CD4-positive, alpha-beta T cell treated with Interferon gamma for 1 hour (primary cell): ENCODE measurements at regions not wholly inside any gene's neighbourhood (a gene's known extent, or its start where the extent isn't known, plus 50 kb on each side); places are given as distances from the start of the nearest gene placed in this dataset.

ENCODE experiments used
- DNase-seq: peaks from one replicate; pipeline ENCODE4 v3.0.0-alpha.2; 2020

DNA sequence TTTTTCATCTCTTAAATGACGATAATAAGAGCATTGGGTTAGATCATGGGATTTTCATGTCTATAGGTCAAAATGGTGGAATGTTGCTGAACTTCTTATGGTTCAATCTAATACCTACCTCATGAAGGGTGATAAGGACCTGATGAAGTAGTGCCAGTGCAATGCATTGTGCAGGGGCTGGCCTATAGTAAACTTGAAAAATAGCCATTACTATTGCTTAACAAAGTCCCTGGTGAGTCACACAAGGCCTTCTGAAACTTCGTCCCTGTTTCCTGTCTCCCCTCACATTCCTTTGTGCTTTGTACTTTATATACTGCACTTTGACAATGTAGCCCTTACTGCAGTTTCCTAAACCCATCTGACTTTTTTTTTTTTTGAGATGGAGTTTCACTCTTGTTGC is 515.9 kb downstream of the SLC4A3 start:
- no peak for DNase-seq

DNA sequence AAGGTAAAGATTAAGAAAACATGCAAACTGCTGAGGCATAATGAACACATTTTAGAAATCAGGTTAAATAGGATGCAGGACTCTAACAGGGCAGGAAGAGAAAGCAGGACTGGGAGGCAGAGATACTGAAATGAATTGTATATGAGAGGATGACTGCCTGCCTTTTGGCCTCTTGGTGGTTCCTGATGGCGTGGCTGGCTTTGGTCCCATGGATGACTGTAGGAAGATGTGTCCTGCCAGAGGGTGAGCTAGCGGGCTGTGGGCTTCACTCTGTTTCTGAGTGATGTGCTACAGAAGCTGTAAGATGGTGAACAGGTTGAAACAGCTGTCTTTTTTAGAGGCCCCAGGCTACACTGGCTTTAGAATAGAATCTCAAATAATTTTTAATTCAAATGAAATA is 517.0 kb downstream of the SLC4A3 start:
- no peak for DNase-seq

DNA sequence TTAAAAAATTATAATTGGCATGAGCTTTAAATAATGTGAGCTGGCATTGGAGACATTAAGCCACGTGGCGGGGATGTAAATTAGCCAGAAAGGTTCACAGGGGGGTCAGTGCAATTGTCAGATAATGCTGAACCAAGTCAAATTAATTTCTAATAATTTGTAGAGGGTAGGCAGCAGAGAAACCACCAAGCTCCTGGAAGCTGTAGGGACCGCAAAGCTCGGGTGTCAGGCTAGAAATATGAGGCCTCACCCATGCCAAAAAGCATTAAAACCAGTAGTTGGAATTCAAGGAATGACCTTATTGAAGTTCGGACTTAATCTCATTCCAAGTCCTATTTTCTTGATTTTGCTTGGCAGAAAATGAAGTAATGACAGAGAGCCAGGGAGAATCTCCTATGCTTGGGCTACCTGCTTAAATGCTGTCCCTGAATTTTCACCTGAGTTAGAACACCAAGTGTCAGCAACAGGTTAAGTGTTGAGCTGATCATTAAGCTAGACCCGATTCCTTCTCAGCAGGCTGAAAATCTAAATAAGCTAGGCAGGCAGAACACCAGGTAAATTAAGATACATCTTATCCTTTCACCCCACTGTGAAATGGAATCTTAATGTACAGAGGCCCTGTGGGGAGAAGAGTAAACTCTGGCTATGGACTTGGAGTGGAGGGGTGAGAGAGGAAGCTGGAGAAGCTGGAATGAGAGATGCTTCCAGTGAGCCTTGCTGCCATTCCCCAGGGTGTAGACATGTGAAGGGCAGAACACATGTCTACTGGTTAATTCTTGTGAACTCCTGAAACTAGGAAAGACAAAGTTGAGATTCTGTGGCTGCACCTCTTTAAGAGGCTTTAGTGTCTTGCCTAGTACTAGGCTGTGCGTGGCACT is 520.0 kb downstream of the SLC4A3 start:
- no peak for DNase-seq

DNA sequence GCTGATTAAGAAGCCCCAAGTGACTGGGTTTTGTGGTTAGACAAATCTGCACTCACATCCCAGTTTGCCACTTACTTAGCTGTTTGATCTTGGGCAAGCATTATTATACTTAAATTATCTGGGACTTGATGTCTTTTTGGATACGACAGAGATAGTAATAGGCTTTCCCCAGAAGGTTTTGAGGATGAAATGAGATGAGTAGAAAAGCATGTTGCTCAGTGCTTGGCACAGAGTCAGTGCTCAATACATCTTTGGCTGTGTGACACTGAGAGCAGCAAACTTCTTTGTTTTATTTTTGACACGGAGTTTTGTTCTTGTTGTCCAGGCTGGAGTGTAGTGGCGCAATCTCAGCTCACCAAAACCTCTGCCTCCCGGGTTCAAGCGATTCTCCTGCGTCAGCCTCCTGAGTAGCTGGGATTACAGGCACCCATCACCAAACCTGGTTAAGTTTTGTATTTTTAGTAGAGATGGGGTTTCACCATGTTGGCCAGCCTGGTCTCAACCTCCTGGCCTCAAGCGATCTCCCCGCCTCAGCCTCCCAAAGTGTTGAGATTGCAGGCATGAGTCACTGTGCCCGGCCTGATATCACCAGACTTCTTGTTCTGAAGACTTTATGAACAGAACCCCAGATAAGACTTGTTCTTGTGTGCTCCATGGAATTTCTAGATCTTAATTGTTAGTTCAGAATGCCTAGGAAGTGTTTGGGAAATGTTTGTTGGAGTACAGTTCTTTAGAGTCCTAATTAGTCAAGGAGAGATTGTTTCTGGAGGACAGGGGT is 521.2 kb downstream of the SLC4A3 start:
- no peak for DNase-seq

DNA sequence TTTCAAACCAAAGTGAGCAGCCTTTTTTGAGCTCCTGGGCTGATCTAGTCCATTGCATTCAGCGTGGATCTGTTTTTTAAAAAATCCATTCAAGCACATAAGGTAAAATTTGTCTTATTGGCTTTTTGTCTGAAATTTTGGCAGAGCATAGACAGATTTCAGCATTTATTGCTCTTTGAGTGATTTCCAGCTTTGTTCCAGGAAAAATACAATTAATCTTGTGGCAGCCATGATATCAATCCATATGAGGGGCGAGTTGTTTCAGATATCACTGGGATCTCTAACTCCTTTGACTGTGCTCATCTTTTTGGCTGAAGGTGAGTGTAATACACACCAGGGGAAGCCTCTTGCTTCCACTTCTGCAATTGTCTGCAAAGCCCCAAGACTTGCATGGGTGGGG is 523.9 kb downstream of the SLC4A3 start:
- DNase-seq = no peak

DNA sequence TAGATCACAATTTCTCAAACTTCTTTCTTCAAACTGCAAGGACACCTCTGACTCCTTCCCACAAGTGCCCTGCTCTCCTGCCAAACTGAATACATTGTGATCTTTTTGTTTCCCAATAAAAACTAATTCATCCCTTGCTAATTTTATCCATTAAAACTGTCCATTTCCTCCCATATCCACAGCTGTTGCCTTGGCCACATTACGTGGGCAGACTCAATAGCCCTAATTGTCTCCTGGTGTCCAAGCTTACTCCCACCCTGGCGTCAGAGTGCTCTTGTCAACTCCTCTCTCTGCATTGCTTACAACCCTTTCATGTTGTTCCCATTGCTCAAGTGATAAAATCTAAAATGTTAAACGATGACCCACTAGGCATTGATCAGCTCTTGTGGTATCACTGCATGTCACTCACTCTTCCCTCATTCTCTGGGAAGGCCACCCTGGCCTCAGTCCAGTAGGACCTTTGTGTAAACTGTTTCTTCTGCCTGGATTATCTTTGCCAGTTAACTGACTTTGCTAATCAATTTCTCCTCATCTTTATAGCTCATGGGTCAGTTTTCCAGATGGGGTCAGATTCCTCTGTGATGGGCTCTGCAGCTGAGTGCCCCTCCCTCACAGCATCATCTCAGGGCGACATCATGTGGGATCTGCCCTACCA is 525.0 kb downstream of the SLC4A3 start:
- DNase-seq = no peak

DNA sequence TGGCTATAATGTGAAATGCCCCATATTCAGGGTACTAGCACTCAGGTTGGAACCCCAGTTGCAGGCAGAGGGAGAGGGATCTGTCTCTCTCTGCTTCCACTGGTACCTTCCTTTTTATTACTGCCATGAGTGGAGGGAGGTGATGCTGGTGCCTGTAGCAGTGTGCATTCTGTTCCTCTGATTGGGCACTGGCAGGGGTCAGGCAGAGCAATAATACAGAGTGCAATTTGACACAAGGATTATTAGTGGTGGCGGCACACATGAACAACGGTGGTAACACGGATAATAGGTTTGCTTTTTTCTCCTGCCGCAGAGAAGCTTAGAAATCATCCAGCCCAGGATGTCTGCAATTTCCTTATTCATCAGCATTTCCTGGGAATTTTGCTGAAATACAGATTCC is 525.7 kb downstream of the SLC4A3 start:
- no peak for DNase-seq

DNA sequence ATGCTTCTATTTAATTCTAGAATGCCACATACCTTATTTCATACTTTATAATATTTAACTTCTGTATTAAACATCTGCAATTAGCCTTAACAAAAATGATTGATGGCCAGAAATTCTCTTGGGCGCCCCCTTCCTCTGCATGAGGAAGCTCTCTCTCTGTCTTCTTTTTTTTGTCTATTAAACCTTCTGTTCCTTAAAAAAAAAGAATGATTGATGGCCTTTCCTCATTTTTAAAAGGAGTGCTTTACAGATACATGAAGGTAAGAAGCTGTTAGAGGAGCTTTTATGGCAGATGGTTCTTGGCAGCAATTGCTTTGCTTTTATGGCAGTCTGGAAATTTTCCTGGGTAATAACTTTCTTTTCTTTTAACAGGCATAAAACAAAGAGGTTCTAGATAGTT is 526.9 kb downstream of the SLC4A3 start:
- no peak for DNase-seq

DNA sequence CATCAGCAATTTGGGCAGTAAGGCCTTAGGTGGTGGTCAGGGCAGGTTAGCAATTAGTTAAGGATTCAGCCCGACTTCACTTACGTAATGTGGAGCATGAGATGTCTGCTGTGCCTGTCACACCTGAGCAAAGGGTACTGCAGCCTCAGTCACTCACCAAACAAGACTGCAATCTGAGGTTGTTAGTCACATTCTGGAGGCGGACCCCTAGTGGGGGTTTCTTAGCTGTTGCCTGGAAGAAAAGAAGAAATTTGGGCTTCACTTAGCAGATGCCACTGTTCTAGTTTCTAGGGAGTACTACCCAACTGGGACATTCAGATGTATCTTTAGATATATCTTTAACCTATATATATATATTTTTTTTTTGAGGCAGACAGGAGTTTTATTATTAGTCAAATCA is 529.9 kb downstream of the SLC4A3 start:
- no peak for DNase-seq

DNA sequence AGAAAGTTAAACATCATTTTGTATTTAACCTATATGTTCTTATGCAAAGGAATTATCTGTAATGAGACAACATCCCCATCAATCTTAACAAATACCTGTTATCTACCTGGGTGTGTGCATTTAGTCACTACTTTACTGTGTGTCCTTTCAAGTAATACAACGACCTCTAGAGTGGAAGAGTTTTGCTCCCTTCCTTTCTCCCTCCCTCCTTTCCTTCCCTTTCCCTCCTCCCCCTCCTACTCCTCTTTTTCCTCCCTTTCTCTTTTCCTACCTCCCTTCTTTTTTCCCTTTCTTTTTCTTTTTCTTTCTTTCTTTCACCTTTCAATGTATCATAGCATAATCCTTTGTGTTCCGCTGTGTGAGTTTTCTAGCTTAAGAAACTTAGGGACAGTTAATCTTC is 532.3 kb downstream of the SLC4A3 start:
- no peak for DNase-seq

DNA sequence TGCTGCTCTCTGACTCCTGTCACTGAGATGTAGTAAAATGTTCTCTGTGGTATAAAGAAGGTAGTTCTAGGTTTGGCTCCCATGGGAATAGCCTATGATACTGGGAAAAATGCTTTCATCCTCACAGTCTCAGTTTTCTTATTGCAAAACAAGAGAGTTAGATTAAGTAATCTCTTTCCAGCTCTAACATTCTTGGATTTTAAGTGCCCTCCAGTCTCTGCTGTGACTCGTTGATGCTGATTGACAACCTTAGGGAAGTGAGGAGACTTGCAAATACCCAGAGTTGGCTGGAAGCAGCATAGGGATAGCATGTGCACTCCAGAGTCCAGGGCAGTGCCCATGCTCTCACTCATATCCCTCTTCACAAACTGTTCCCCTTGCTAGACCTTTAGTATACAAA is 534.9 kb downstream of the SLC4A3 start:
- no peak for DNase-seq

DNA sequence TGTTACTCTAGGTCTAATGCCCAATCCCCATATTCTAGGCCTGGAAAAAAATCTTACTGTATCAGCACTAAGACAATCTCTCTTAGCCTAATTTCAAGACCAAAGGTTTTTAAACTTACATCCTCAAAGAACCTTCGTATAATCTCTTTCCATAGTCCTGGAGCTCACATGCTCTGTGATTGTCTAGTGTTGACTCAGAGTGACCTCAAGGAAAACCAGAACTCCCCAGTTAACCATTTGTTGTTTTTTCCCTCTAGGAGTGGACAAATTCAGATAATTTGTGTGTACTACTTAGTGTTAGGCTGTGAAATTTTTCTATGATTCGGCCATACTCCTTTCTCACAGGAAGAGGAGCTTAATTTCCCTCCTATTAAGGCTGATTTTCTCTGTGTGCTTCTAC is 536.1 kb downstream of the SLC4A3 start:
- DNase-seq = no peak

DNA sequence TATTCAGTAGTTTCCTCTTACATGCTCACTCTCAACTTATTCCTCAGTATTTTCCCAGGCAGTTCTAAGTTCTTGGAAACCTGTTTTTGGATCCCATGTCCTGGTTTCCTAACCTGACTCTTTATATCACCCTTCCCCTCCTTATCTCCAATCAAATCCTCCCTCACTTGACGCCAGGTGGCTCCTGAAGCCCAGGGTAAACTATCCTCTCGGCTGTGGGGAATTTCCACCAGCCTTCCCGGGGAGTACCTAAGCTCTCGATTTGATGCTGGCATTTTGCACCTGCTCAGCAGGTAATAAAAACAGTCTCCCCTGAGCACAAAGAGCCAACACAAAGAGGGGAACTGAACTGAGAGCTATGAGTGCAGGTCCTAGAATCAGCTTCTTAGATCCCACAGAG is 538.0 kb downstream of the SLC4A3 start:
- no peak for DNase-seq

DNA sequence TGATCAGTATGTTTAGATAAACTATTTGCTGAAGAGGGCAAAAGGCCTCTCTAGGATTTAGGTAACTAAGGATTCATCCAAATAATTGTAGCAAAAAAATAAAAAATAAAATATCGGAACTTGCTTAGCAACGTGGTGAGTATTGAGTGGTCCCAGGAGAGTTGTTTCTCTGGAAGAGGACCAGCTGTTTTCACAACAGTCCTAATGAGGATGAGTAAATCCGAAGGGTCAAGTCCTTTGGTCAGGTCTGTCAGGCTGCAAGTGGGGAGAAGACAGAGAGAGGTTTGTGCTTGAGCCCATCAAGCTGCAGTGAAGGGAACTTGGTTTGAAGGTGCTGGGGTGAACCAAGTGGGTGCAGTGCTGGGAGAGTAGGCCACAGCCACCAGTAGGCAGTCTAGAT is 539.2 kb downstream of the SLC4A3 start:
- DNase-seq = no peak

DNA sequence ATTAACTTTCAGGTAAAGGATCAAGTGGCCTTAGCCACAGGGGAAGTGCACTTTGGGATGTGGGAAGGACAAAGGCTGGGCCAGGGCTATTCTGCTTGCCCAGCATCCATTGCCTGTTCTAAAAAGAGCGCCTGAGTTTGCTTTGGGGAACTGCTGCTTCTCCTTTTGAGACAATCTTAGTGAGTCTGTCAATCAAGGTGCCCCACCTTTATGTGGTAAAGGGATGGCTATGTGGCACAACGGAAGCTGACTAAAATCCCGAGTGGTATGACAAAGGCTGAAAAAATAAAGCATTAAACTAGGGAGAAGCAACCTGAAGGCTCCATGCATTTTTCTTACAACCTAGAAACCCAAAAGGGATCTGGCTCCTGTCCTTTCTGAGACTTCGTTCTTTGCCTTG is 540.5 kb downstream of the SLC4A3 start:
- no peak for DNase-seq

DNA sequence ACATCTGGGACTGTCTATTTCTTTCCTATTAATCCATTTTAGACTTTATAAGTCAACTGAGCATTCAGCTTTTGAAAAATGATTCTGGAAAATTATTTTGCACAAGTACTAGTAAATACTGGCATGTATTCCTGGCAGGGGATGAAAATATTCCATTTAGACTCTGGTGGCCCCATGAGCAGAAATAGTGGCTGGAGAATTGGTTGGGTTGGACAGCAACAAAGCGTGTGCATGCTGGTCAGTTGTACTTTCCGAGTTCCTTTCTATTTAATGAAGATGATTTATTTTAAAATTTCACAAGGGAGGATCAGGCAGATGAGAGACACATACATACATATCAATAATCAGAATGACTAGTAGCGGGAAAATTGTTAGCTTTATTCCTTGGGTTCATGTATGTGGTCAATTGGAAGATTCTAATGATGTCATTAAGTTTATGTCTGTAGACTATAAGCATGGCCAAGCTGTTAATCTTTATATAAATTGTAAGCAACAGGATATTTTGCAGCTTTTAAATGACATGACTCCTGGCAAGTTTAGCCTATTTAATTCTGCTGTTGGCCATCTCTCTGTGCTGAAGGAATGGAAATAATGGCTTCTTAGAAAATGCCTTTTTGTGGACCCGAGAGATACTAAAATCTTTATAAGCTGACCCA is 541.6 kb downstream of the SLC4A3 start:
- DNase-seq = no peak

DNA sequence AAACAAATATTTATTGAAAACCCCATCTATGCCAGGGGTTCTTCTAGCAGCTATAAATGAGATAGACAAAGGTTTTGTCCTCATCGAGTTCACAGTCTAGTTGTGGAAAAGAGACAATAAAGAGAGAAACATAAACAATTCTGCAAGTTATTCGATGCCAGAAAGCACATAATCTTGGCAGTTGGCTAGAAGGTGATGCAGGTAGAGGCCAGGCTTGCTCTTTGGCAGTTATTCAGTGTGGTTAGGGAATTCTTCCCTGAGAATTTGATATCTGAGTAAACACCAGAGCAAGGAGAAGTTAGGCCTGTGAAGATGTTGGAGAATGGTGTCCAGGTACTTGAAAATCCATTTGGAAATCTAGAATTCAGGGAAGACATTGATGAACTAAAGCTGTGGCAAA is 547.4 kb downstream of the SLC4A3 start:
- no peak for DNase-seq

DNA sequence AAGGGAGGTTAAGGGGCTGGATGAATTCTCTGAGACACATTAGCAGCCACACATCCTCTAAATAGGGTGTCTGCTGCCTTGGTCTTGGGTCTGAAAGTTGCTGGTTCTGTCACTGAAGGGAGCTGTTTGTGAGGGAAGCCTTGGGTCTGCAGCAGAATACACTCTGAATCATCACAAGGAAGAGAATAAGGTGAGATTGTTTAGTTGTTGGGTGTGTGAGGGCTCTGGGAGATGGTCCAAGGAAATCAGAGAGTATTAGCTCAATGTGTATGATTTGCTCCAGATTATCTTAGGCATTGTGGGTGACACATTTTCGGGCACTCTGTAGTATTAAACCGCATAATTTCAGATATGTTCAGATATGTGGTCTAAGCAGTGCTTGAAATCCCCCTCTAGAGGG is 548.5 kb downstream of the SLC4A3 start:
- DNase-seq = no peak

DNA sequence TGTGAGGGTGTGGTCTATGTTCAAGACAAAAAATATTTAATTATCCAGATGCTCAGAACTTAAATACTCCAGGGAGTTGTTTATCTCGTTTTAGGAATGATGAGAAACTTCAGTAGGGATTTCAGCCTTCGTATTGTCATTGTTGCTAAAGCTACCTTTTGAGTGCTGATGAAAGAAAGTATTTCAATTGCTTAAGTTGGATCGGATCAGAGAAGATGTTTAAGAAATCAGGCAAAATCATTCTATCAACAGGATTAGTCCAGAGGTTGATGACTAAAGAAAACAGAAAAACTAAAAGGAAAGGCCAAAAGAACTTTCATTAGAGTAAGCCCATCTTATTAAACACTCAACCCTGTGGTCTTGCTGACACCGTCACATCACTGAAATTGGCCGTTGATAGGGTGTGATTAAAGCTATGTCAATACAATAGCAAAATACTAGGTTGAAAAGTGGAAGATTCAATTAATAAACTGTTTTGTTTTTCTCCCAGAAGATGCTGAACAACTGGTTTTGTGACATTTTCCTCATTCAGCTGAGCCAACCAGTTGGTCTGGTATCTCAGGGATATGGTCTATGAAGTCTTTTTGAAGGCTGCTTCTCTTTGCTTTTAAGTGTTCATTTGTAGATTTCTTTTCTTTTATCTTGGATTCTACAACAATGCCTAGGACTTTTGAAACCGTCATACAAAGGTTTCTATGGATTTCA is 551.7 kb downstream of the SLC4A3 start:
- no peak for DNase-seq

DNA sequence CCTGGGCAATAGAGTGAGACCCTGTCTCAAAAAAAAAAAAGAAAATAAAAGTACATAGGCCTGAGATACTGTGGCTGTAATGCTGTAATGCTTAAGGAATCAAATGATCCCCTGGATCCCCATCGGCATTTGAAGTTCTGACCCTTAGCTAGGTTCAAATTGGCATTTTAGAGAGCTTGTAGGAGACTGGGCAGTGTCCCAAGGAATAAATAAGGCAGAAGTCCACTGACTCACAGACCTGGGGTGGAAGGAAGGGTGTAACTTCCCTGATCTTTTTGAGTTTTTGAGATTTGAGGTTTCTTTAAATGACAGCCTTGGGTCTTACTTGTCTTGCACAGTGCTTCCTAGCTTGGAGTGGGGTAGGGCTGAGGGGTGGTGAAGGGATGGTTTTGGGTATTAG is 553.7 kb downstream of the SLC4A3 start:
- no peak for DNase-seq

DNA sequence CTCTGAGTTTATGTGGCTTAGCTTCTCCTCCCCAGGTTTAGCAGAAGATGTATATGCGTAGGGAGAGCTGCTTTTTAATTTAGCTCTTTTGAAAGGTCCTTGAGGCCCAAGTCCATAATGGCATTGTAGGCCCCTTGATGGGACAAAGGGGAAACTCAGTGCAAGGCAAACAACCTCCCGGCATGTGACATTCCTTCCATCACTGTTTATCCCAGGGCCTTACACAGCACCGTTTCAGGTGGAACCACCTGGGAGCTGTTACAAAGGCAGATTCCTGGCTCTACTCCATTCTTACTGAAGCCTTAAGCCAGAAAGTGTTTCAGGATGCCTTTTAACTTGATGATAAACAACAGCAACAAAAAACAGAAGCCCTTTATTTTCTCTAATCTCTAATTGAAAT is 555.4 kb downstream of the SLC4A3 start:
- no peak for DNase-seq

DNA sequence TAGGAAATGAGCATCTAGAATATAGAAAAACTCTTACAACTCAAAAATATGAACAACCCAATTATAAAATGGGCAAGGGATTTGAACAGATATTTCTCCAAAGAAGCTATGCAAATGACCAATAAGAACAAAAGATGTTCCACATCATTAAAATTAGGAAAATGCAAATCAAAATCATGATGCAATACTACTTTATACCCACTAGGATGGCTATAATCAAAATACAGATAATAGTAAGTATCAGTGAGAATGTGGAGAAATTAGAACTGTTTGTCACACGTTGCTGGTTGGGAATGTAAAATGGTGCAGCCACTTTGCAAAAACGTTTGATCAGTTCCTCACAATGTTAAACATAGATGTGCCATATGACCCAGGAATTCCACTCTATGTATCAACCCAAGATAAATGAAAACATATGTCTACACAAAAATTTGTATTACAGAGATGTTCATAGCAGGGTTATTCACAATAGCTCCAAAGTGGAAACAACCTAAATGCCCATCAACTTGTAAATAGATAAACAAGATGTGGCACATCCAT is 558.4 kb downstream of the SLC4A3 start:
- DNase-seq = no peak
